ENCODE measurements at regions not wholly inside any gene's neighbourhood (a gene's known extent, or its start where the extent isn't known, plus 50 kb on each side); places are given as distances from the start of the nearest gene placed in this dataset.
A peak's percentile ranks its signal among the peaks of the same experiment; 100 is the strongest.

GRCh38 chr9:107759009-107759822, 269.6 kb upstream of the KLF4 start:
- DNase-seq = no peak

GRCh38 chr9:107756091-107756490, 266.5 kb upstream of the KLF4 start:
- no peak for DNase-seq

GRCh38 chr9:107755246-107755645, 265.7 kb upstream of the KLF4 start:
- DNase-seq = no peak

- DNase-seq = no peak
These were observed 262.1 kb upstream of the KLF4 start for GRCh38 chr9:107751567-107752210.

- no peak for DNase-seq
These were observed 261.4 kb upstream of the KLF4 start for GRCh38 chr9:107750741-107751566.

- peak; percentile 36 for DNase-seq
These were observed 260.3 kb upstream of the KLF4 start for GRCh38 chr9:107749787-107750444.

- no peak for DNase-seq
These were observed 255.3 kb upstream of the KLF4 start for GRCh38 chr9:107744873-107745272.

GRCh38 chr9:107742531-107743309, 253.2 kb upstream of the KLF4 start:
- no peak for DNase-seq

GRCh38 chr9:107740088-107740980, 250.8 kb upstream of the KLF4 start:
- DNase-seq = no peak

GRCh38 chr9:107739601-107740082, 250.1 kb upstream of the KLF4 start:
- no peak for DNase-seq

- DNase-seq = no peak
These were observed 249.2 kb upstream of the KLF4 start for GRCh38 chr9:107738789-107739188.

GRCh38 chr9:107737987-107738743, 248.6 kb upstream of the KLF4 start:
- DNase-seq = peak; percentile 18

GRCh38 chr9:107737610-107737986, 248.0 kb upstream of the KLF4 start:
- no peak for DNase-seq

GRCh38 chr9:107735821-107736220, 246.3 kb upstream of the KLF4 start:
- no peak for DNase-seq

GRCh38 chr9:107734256-107735013, 244.9 kb upstream of the KLF4 start:
- no peak for DNase-seq

GRCh38 chr9:107733523-107733894, 243.9 kb upstream of the KLF4 start:
- DNase-seq = no peak

GRCh38 chr9:107732781-107733522, 243.4 kb upstream of the KLF4 start:
- peak; percentile 31 for DNase-seq

- no peak for DNase-seq
These were observed 241.7 kb upstream of the KLF4 start for GRCh38 chr9:107731115-107731762.

All from NCI-H1092 (cell line).